GM12878 (cell line): ENCODE measurements at regions not wholly inside any gene's neighbourhood (a gene's known extent, or its start where the extent isn't known, plus 50 kb on each side); places are given as distances from the start of the nearest gene placed in this dataset.
A peak's percentile ranks its signal among the peaks of the same experiment; 100 is the strongest.

Source experiments
- ATAC-seq: fragments of 200-7000 bp; cut with Tn5 transposase; 3 replicates; pipeline ENCODE4 v1.9.1; 2020; ENCODE audit warnings: mild to moderate bottlenecking, moderate library complexity
- BruUV-seq: library from RNA; stranded (reverse); fragments of 400-500 nt; replicated peaks from 2 replicates; lab custom pipeline; 2021; lab: Mats Ljungman, UMichigan
- CTCF ChIA-PET: fragments of 300-600 bp; sonication (Branson Sonifier 250); formaldehyde crosslinking; extraction: SDS; loops from one replicate; lab custom pipeline; 2021; ENCODE audit warnings: inconsistent platforms; lab: Yijun Ruan, JAX
- POLR2A ChIA-PET: fragments of 350-600 bp; formaldehyde crosslinking; extraction: SDS; loops from one replicate; lab custom pipeline; 2021; ENCODE audit warnings: inconsistent platforms; lab: Charles Lee
- RAD21 ChIA-PET: fragments of 300-600 bp; sonication (Branson Sonifier 250); formaldehyde crosslinking; loops from one replicate; lab custom pipeline; 2023; ENCODE audit warnings: antibody characterized with exemption; ENCODE audit not compliant: unreplicated experiment; lab: Charles Lee
- SMC1A ChIA-PET: fragments of 300-600 bp; sonication (Branson Sonifier 250); formaldehyde crosslinking; loops from one replicate; lab custom pipeline; 2023; ENCODE audit not compliant: unreplicated experiment, uncharacterized antibody; lab: Charles Lee
- DNase-seq: peaks from one replicate; pipeline ENCODE4 v3.0.0-alpha.2; 2011; ENCODE audit warnings: low read depth, low spot score
- FAIRE-seq: peaks from 3 replicates; lab custom pipeline; 2011; peaks lifted over from hg19 to GRCh38; lab: Jason Lieb, UNC
- H2AFZ ChIP-seq: 2 replicates; pipeline ENCODE4 v1.6.0; 2011; ENCODE audit warnings: low read depth, low read length, control low read depth; ENCODE audit not compliant: control insufficient read depth
- H3K27ac ChIP-seq: 2 replicates; pipeline ENCODE4 v1.5.1; 2011; ENCODE audit warnings: control low read depth; ENCODE audit not compliant: control insufficient read depth, insufficient read depth
- H3K27me3 ChIP-seq, 2 experiments: replicated peaks in 1 of 2; 2 replicates each; pipeline versions ENCODE4 v1.6.0 to v1.6.1; 2011; ENCODE audit warnings: low read length in 1 of 2; ENCODE audit not compliant: control insufficient read depth in 2 of 2, insufficient read depth in 2 of 2
- H3K36me3 ChIP-seq, 2 experiments: 2 replicates each; pipeline ENCODE4 v1.5.1; 2011; ENCODE audit warnings: low read length in 1 of 2; ENCODE audit not compliant: control insufficient read depth in 2 of 2, insufficient read depth in 2 of 2
- H3K4me1 ChIP-seq: 2 replicates; pipeline ENCODE4 v1.6.1; 2011; ENCODE audit warnings: mild to moderate bottlenecking, low read length, moderate library complexity, mixed read lengths; ENCODE audit not compliant: control insufficient read depth, insufficient read depth
- H3K4me2 ChIP-seq: 2 replicates; pipeline ENCODE4 v1.6.0; 2011; ENCODE audit warnings: control low read depth; ENCODE audit not compliant: control insufficient read depth, insufficient read depth
- H3K4me3 ChIP-seq: fragments of 200-600 bp; sonication (generic); 2 replicates; pipeline ENCODE4 v1.5.1; 2016
- H3K79me2 ChIP-seq: 2 replicates; pipeline ENCODE4 v1.6.0; 2011; ENCODE audit warnings: low read length; ENCODE audit not compliant: control insufficient read depth, insufficient read depth
- H3K9ac ChIP-seq: 2 replicates; pipeline ENCODE4 v1.8.0; 2011; ENCODE audit warnings: low read length, control low read depth, mixed read lengths; ENCODE audit not compliant: control insufficient read depth, insufficient read depth
- H3K9me3 ChIP-seq: replicated peaks from 3 replicates; pipeline ENCODE4 v1.5.1; 2011; ENCODE audit warnings: mild to moderate bottlenecking, low read length; ENCODE audit not compliant: control insufficient read depth, insufficient read depth
- H4K20me1 ChIP-seq: 2 replicates; pipeline ENCODE4 v1.6.0; 2011; ENCODE audit not compliant: control insufficient read depth, insufficient read depth
- ASH2L ChIP-seq: fragments of 300-600, 200-600 bp; sonication (generic); IDR thresholded peaks from 2 replicates; pipeline ENCODE4 v1.6.1; 2017; ENCODE audit warnings: low read depth, mild to moderate bottlenecking, borderline replicate concordance
- BACH1 ChIP-seq: fragments of 450-650 bp; IDR thresholded peaks from 2 replicates; pipeline ENCODE4 v1.6.1; 2017; ENCODE audit warnings: mild to moderate bottlenecking, borderline replicate concordance
- CBFB ChIP-seq: IDR thresholded peaks from 2 replicates; pipeline ENCODE4 v1.6.1; 2016; ENCODE audit warnings: antibody characterized with exemption, low read depth
- GABPA ChIP-seq: IDR thresholded peaks from 2 replicates; pipeline ENCODE4 v1.6.1; 2014; ENCODE audit warnings: antibody characterized with exemption, low read depth, mild to moderate bottlenecking, inconsistent platforms
- JUNB ChIP-seq: IDR thresholded peaks from 2 replicates; pipeline ENCODE4 v1.6.1; 2016; ENCODE audit warnings: antibody characterized with exemption, mild to moderate bottlenecking
- SRF ChIP-seq, 2 experiments: IDR thresholded peaks; 2 replicates each; pipeline ENCODE4 v1.6.1; 2011; ENCODE audit warnings: low read depth in 2 of 2, low read length in 2 of 2, mild to moderate bottlenecking in 1 of 2, moderate library complexity in 1 of 2
- ZBTB11 ChIP-seq: fragments of 450-650 bp; formaldehyde crosslinking; IDR thresholded peaks from 2 replicates; pipeline ENCODE4 v1.5.0; 2022; ENCODE audit warnings: mild to moderate bottlenecking, missing genetic modification characterization
- ZNF207 ChIP-seq: fragments of 450-650 bp; IDR thresholded peaks from 2 replicates; pipeline ENCODE4 v1.6.1; 2014; ENCODE audit warnings: antibody characterized with exemption, mild to moderate bottlenecking, borderline replicate concordance
- ZNF592 ChIP-seq: fragments of 450-650 bp; IDR thresholded peaks from 2 replicates; pipeline ENCODE4 v1.6.1; 2017; ENCODE audit warnings: mild to moderate bottlenecking, moderate library complexity
- WGBS: methylation state at CpG from one replicate; pipeline ENCODE4 v1.1.6; 2016; ENCODE audit warnings: low lambda C conversion rate; ENCODE audit not compliant: insufficient replicate concordance, insufficient coverage; ENCODE audit errors: missing lambda C conversion rate; 5-methylcytosine and 5-hydroxymethylcytosine counted together
- in situ Hi-C: fragments of 300-500 bp; cut with MboI; formaldehyde crosslinking; loops from 9 replicates; pipeline ENCODE4 v1.14.3; 2018; ENCODE audit warnings: mixed read lengths
- intact Hi-C: fragments of 100-400 bp; cut with micrococcal nuclease; formaldehyde crosslinking; loops from one replicate; pipeline ENCODE4 v1.14.2; 2022; ENCODE audit not compliant: unreplicated experiment

GRCh38 chr2:104402825-104403224 lies 451.1 kb upstream of the POU3F3 start:
- Histone ChIP-seq H3K27ac (no peak overlapping the region), H3K4me3 (no peak overlapping the region), H3K9ac (no peak overlapping the region), H3K4me2 (no peak overlapping the region), H4K20me1 (no peaks in the 10 kb centered on the region), H2AFZ (no peak overlapping the region), H3K79me2 (no peaks in the 10 kb centered on the region), H3K27me3 (no peaks in the 10 kb centered on the region; a peak in 1 of 4 replicates), H3K9me3 (no peaks in the 10 kb centered on the region), H3K4me1 (no peaks in the 10 kb centered on the region), H3K36me3 (no peaks in the 10 kb centered on the region)
- in situ Hi-C loops: loop anchor here (25.0 kb wide), 1 partner anchor 1241 kb away; no protein-coding TSS in a partner anchor
- ChIA-PET CTCF (interaction anchor here (0.6 to 2.7 kb wide), 4 partner anchors 8 to 45 kb away, joined by 3 to 7 read pairs (median 4); no protein-coding TSS in a partner anchor), POLR2A (no interaction called here), SMC1A (no interaction called here), RAD21 (interaction anchor here (1.2 kb wide), 1 partner anchor 8 kb away, joined by 3 read pairs; no protein-coding TSS in a partner anchor)
- DNase-seq (no peak), FAIRE-seq (no peak), ATAC-seq (no peak; the same call in 1 of the 3 replicates)
- BruUV-seq: no TSS peak
- WGBS: 0% methylated on average over 3 of the region's 3 CpGs
- intact Hi-C loops: no loop called here
- TF ChIP-seq JUNB (peak; percentile 59), ZNF207 (no peak)

GRCh38 chr2:104404526-104404925 lies 449.4 kb upstream of the POU3F3 start:
- TF ChIP-seq ZBTB11 (no peak), SRF (IDR thresholded peaks at IDR 0.05; ENCODE audit: low read depth in 2 of 2, low read length in 2 of 2) (no peak), BACH1 (no peak), CBFB (no peak), ASH2L (no peak), GABPA (no peak), ZNF592 (no peak)
- H3K4me3 ChIP-seq: no peak overlapping the region
- no peaks in the 10 kb centered on the region; a peak in 1 of 4 replicates for H3K27me3 ChIP-seq
- ATAC-seq: no peak
- no peak for FAIRE-seq
- H4K20me1 ChIP-seq: no peaks in the 10 kb centered on the region
- no peak overlapping the region for H2AFZ ChIP-seq
- H3K4me1 ChIP-seq: no peaks in the 10 kb centered on the region
- ChIA-PET POLR2A (no interaction called here), CTCF (interaction anchor here (0.5 kb wide), 1 partner anchor 37 kb away, joined by 6 read pairs; no protein-coding TSS in a partner anchor), SMC1A (no interaction called here), RAD21 (no interaction called here)
- no peak overlapping the region for H3K4me2 ChIP-seq
- no peaks in the 10 kb centered on the region for H3K9me3 ChIP-seq
- no TSS peak for BruUV-seq
- no peaks in the 10 kb centered on the region for H3K36me3 ChIP-seq
- DNase-seq: no peak
- H3K27ac ChIP-seq: no peak overlapping the region
- WGBS: 62% methylated on average over 6 of the region's 6 CpGs
- H3K9ac ChIP-seq: no peak overlapping the region
- no peaks in the 10 kb centered on the region for H3K79me2 ChIP-seq
- in situ Hi-C loops (loop anchor here (25.0 kb wide), 1 partner anchor 1242 kb away; no protein-coding TSS in a partner anchor), intact Hi-C loops (no loop called here)
